ENCODE measurements at regions not wholly inside any gene's neighbourhood (a gene's known extent, or its start where the extent isn't known, plus 50 kb on each side); places are given as distances from the start of the nearest gene placed in this dataset.

- Histone ChIP-seq H3K36me3 (ENCODE audit: control insufficient read depth, insufficient read depth, low read length) (no peaks in the 10 kb centered on the region), H3K27ac (ENCODE audit: low read depth, low read length) (no peak overlapping the region), H3K9me3 (ENCODE audit: control insufficient read depth, insufficient read depth, low read depth, low read length) (no peaks in the 10 kb centered on the region), H3K27me3 (ENCODE audit: control insufficient read depth, insufficient read depth, low read length) (no peaks in the 10 kb centered on the region), H3K4me3 (ENCODE audit: low read depth, low read length) (no peak overlapping the region), H3K9ac (ENCODE audit: low read length) (no peak overlapping the region), H3K4me1 (ENCODE audit: control insufficient read depth, insufficient read depth, low read length) (no peaks in the 10 kb centered on the region)
Observed at GRCh38 chr11:106403751-106404150, 326.3 kb downstream of the AASDHPPT start.

- Histone ChIP-seq H3K4me1 (ENCODE audit: control insufficient read depth, insufficient read depth, low read length) (no peaks in the 10 kb centered on the region), H3K9ac (ENCODE audit: low read length) (no peak overlapping the region), H3K9me3 (ENCODE audit: control insufficient read depth, insufficient read depth, low read depth, low read length) (no peaks in the 10 kb centered on the region), H3K27ac (ENCODE audit: low read depth, low read length) (no peak overlapping the region), H3K27me3 (ENCODE audit: control insufficient read depth, insufficient read depth, low read length) (no peaks in the 10 kb centered on the region), H3K4me3 (ENCODE audit: low read depth, low read length) (no peak overlapping the region), H3K36me3 (ENCODE audit: control insufficient read depth, insufficient read depth, low read length) (no peaks in the 10 kb centered on the region)
Observed at GRCh38 chr11:106409222-106409621, 331.8 kb downstream of the AASDHPPT start.

- Histone ChIP-seq H3K9ac (ENCODE audit: low read length) (no peak overlapping the region), H3K4me1 (ENCODE audit: control insufficient read depth, insufficient read depth, low read length) (no peaks in the 10 kb centered on the region), H3K36me3 (ENCODE audit: control insufficient read depth, insufficient read depth, low read length) (no peaks in the 10 kb centered on the region), H3K27me3 (ENCODE audit: control insufficient read depth, insufficient read depth, low read length) (no peaks in the 10 kb centered on the region), H3K27ac (ENCODE audit: low read depth, low read length) (no peak overlapping the region), H3K9me3 (ENCODE audit: control insufficient read depth, insufficient read depth, low read depth, low read length) (no peaks in the 10 kb centered on the region), H3K4me3 (ENCODE audit: low read depth, low read length) (no peak overlapping the region)
Observed at GRCh38 chr11:106409671-106410070, 332.2 kb downstream of the AASDHPPT start.

GRCh38 chr11:106410902-106411301 is 333.4 kb downstream of the AASDHPPT start:
- no peaks in the 10 kb centered on the region for H3K9me3 ChIP-seq (ENCODE audit: control insufficient read depth, insufficient read depth, low read depth, low read length)
- no peak overlapping the region for H3K9ac ChIP-seq (ENCODE audit: low read length)
- H3K4me1 ChIP-seq (ENCODE audit: control insufficient read depth, insufficient read depth, low read length), result no peaks in the 10 kb centered on the region
- no peaks in the 10 kb centered on the region for H3K27me3 ChIP-seq (ENCODE audit: control insufficient read depth, insufficient read depth, low read length)
- no peaks in the 10 kb centered on the region for H3K36me3 ChIP-seq (ENCODE audit: control insufficient read depth, insufficient read depth, low read length)
- H3K27ac ChIP-seq (ENCODE audit: low read depth, low read length), result no peak overlapping the region
- H3K4me3 ChIP-seq (ENCODE audit: low read depth, low read length), result no peak overlapping the region

- Histone ChIP-seq H3K4me3 (ENCODE audit: low read depth, low read length) (no peak overlapping the region), H3K9me3 (ENCODE audit: control insufficient read depth, insufficient read depth, low read depth, low read length) (no peaks in the 10 kb centered on the region), H3K27me3 (ENCODE audit: control insufficient read depth, insufficient read depth, low read length) (no peaks in the 10 kb centered on the region), H3K4me1 (ENCODE audit: control insufficient read depth, insufficient read depth, low read length) (no peaks in the 10 kb centered on the region), H3K9ac (ENCODE audit: low read length) (no peak overlapping the region), H3K27ac (ENCODE audit: low read depth, low read length) (no peak overlapping the region), H3K36me3 (ENCODE audit: control insufficient read depth, insufficient read depth, low read length) (no peaks in the 10 kb centered on the region)
Observed at GRCh38 chr11:106413222-106413621, 335.8 kb downstream of the AASDHPPT start.

GRCh38 chr11:106415510-106415909 is 338.0 kb downstream of the AASDHPPT start:
- no peak overlapping the region for H3K27ac ChIP-seq (ENCODE audit: low read depth, low read length)
- H3K4me3 ChIP-seq (ENCODE audit: low read depth, low read length), result no peak overlapping the region
- H3K27me3 ChIP-seq (ENCODE audit: control insufficient read depth, insufficient read depth, low read length), result no peaks in the 10 kb centered on the region
- no peaks in the 10 kb centered on the region for H3K4me1 ChIP-seq (ENCODE audit: control insufficient read depth, insufficient read depth, low read length)
- H3K9me3 ChIP-seq (ENCODE audit: control insufficient read depth, insufficient read depth, low read depth, low read length), result no peaks in the 10 kb centered on the region
- no peaks in the 10 kb centered on the region for H3K36me3 ChIP-seq (ENCODE audit: control insufficient read depth, insufficient read depth, low read length)
- no peak overlapping the region for H3K9ac ChIP-seq (ENCODE audit: low read length)

GRCh38 chr11:106418791-106419190 is 341.3 kb downstream of the AASDHPPT start:
- Histone ChIP-seq H3K36me3 (ENCODE audit: control insufficient read depth, insufficient read depth, low read length) (no peaks in the 10 kb centered on the region), H3K9me3 (ENCODE audit: control insufficient read depth, insufficient read depth, low read depth, low read length) (no peaks in the 10 kb centered on the region), H3K27me3 (ENCODE audit: control insufficient read depth, insufficient read depth, low read length) (no peaks in the 10 kb centered on the region), H3K27ac (ENCODE audit: low read depth, low read length) (no peak overlapping the region), H3K9ac (ENCODE audit: low read length) (no peak overlapping the region), H3K4me1 (ENCODE audit: control insufficient read depth, insufficient read depth, low read length) (0 out of 2 replicates have a peak, but pooled peaks cover 3% of the 10 kb centered on the region), H3K4me3 (ENCODE audit: low read depth, low read length) (no peak overlapping the region)

- Histone ChIP-seq H3K9ac (ENCODE audit: low read length) (no peak overlapping the region), H3K4me1 (ENCODE audit: control insufficient read depth, insufficient read depth, low read length) (0 out of 2 replicates have a peak, but pooled peaks cover 3% of the 10 kb centered on the region), H3K4me3 (ENCODE audit: low read depth, low read length) (no peak overlapping the region), H3K27ac (ENCODE audit: low read depth, low read length) (no peak overlapping the region), H3K36me3 (ENCODE audit: control insufficient read depth, insufficient read depth, low read length) (no peaks in the 10 kb centered on the region), H3K9me3 (ENCODE audit: control insufficient read depth, insufficient read depth, low read depth, low read length) (no peaks in the 10 kb centered on the region), H3K27me3 (ENCODE audit: control insufficient read depth, insufficient read depth, low read length) (no peaks in the 10 kb centered on the region)
Observed at GRCh38 chr11:106420048-106420665, 342.7 kb downstream of the AASDHPPT start.

- H3K36me3 ChIP-seq (ENCODE audit: control insufficient read depth, insufficient read depth, low read length), result no peaks in the 10 kb centered on the region
- H3K4me3 ChIP-seq (ENCODE audit: low read depth, low read length), result no peak overlapping the region
- H3K4me1 ChIP-seq (ENCODE audit: control insufficient read depth, insufficient read depth, low read length), result 0 out of 2 replicates have a peak, but pooled peaks cover 3% of the 10 kb centered on the region
- H3K9me3 ChIP-seq (ENCODE audit: control insufficient read depth, insufficient read depth, low read depth, low read length), result no peaks in the 10 kb centered on the region
- H3K27ac ChIP-seq (ENCODE audit: low read depth, low read length), result no peak overlapping the region
- no peaks in the 10 kb centered on the region for H3K27me3 ChIP-seq (ENCODE audit: control insufficient read depth, insufficient read depth, low read length)
- no peak overlapping the region for H3K9ac ChIP-seq (ENCODE audit: low read length)
Observed at GRCh38 chr11:106420686-106421085, 343.2 kb downstream of the AASDHPPT start.

- Histone ChIP-seq H3K27me3 (ENCODE audit: control insufficient read depth, insufficient read depth, low read length) (no peaks in the 10 kb centered on the region), H3K9me3 (ENCODE audit: control insufficient read depth, insufficient read depth, low read depth, low read length) (no peaks in the 10 kb centered on the region), H3K4me1 (ENCODE audit: control insufficient read depth, insufficient read depth, low read length) (0 out of 2 replicates have a peak, but pooled peaks cover 3% of the 10 kb centered on the region), H3K9ac (ENCODE audit: low read length) (no peak overlapping the region), H3K27ac (ENCODE audit: low read depth, low read length) (no peak overlapping the region), H3K4me3 (ENCODE audit: low read depth, low read length) (no peak overlapping the region), H3K36me3 (ENCODE audit: control insufficient read depth, insufficient read depth, low read length) (no peaks in the 10 kb centered on the region)
Observed at GRCh38 chr11:106421676-106422292, 344.3 kb downstream of the AASDHPPT start.

- H3K9ac ChIP-seq (ENCODE audit: low read length), result no peak overlapping the region
- 0 out of 2 replicates have a peak, but pooled peaks cover 3% of the 10 kb centered on the region for H3K4me1 ChIP-seq (ENCODE audit: control insufficient read depth, insufficient read depth, low read length)
- no peak overlapping the region for H3K27ac ChIP-seq (ENCODE audit: low read depth, low read length)
- H3K27me3 ChIP-seq (ENCODE audit: control insufficient read depth, insufficient read depth, low read length), result no peaks in the 10 kb centered on the region
- no peaks in the 10 kb centered on the region for H3K36me3 ChIP-seq (ENCODE audit: control insufficient read depth, insufficient read depth, low read length)
- no peaks in the 10 kb centered on the region for H3K9me3 ChIP-seq (ENCODE audit: control insufficient read depth, insufficient read depth, low read depth, low read length)
- no peak overlapping the region for H3K4me3 ChIP-seq (ENCODE audit: low read depth, low read length)
Observed at GRCh38 chr11:106422583-106422982, 345.1 kb downstream of the AASDHPPT start.
